ENCODE measurements at regions not wholly inside any gene's neighbourhood (a gene's known extent, or its start where the extent isn't known, plus 50 kb on each side); places are given as distances from the start of the nearest gene placed in this dataset.

GRCh38 chr11:71383461-71383860 is 64.7 kb downstream of the DHCR7 start:
- Histone ChIP-seq H3K4me3 (ENCODE audit: low read length in 2 of 2) (no peak overlapping the region), H3K27ac (ENCODE audit: low read depth in 1 of 2, low read length in 1 of 2) (no peak overlapping the region), H3K27me3 (ENCODE audit: control insufficient read depth in 2 of 2, insufficient read depth in 1 of 2, low read length in 1 of 2) (no peaks in the 10 kb centered on the region), H3K4me1 (ENCODE audit: control insufficient read depth in 2 of 2, insufficient read depth in 2 of 2, low read length in 2 of 2) (no peaks in the 10 kb centered on the region), H3K9me3 (ENCODE audit: control insufficient read depth in 2 of 2, insufficient read depth in 1 of 2, low read length in 1 of 2) (peaks cover 0 to 1% of the 10 kb centered on the region in 2 donors), H3K36me3 (ENCODE audit: control insufficient read depth in 2 of 2, insufficient read depth in 2 of 2, low read length in 1 of 2) (no peaks in the 10 kb centered on the region)
- no peak for DNase-seq (ENCODE audit: low read depth in 6 of 9, low spot score in 9 of 9)
- 75% methylated on average over 1 of the region's 1 CpG for WGBS

- no peak for DNase-seq (ENCODE audit: low read depth in 6 of 9, low spot score in 9 of 9)
- Histone ChIP-seq H3K4me3 (ENCODE audit: low read length in 2 of 2) (no peak overlapping the region), H3K27ac (ENCODE audit: low read depth in 1 of 2, low read length in 1 of 2) (no peak overlapping the region), H3K4me1 (ENCODE audit: control insufficient read depth in 2 of 2, insufficient read depth in 2 of 2, low read length in 2 of 2) (no peaks in the 10 kb centered on the region), H3K27me3 (ENCODE audit: control insufficient read depth in 2 of 2, insufficient read depth in 1 of 2, low read length in 1 of 2) (no peaks in the 10 kb centered on the region), H3K9me3 (ENCODE audit: control insufficient read depth in 2 of 2, insufficient read depth in 1 of 2, low read length in 1 of 2) (no peaks in the 10 kb centered on the region), H3K36me3 (ENCODE audit: control insufficient read depth in 2 of 2, insufficient read depth in 2 of 2, low read length in 1 of 2) (no peaks in the 10 kb centered on the region)
- 83% methylated on average over 5 of the region's 5 CpGs for WGBS
Measured at GRCh38 chr11:71381781-71382505, 66.2 kb downstream of the DHCR7 start.

GRCh38 chr11:71379701-71380100 is 68.5 kb downstream of the DHCR7 start:
- H3K36me3 ChIP-seq (ENCODE audit: control insufficient read depth in 2 of 2, insufficient read depth in 2 of 2, low read length in 1 of 2): no peaks in the 10 kb centered on the region
- 77% methylated on average over 2 of the region's 2 CpGs for WGBS
- no peak overlapping the region for H3K4me3 ChIP-seq (ENCODE audit: low read length in 2 of 2)
- DNase-seq (ENCODE audit: low read depth in 6 of 9, low spot score in 9 of 9): no peak
- no peaks in the 10 kb centered on the region for H3K27me3 ChIP-seq (ENCODE audit: control insufficient read depth in 2 of 2, insufficient read depth in 1 of 2, low read length in 1 of 2)
- H3K27ac ChIP-seq (ENCODE audit: low read depth in 1 of 2, low read length in 1 of 2): no peak overlapping the region
- no peaks in the 10 kb centered on the region for H3K4me1 ChIP-seq (ENCODE audit: control insufficient read depth in 2 of 2, insufficient read depth in 2 of 2, low read length in 2 of 2)
- no peaks in the 10 kb centered on the region for H3K9me3 ChIP-seq (ENCODE audit: control insufficient read depth in 2 of 2, insufficient read depth in 1 of 2, low read length in 1 of 2)

GRCh38 chr11:71373791-71374454 is 74.3 kb downstream of the DHCR7 start:
- Histone ChIP-seq H3K4me1 (ENCODE audit: control insufficient read depth in 2 of 2, insufficient read depth in 2 of 2, low read length in 2 of 2) (no peaks in the 10 kb centered on the region), H3K4me3 (ENCODE audit: low read length in 2 of 2) (no peak overlapping the region), H3K36me3 (ENCODE audit: control insufficient read depth in 2 of 2, insufficient read depth in 2 of 2, low read length in 1 of 2) (no peaks in the 10 kb centered on the region), H3K27me3 (ENCODE audit: control insufficient read depth in 2 of 2, insufficient read depth in 1 of 2, low read length in 1 of 2) (no peaks in the 10 kb centered on the region), H3K9me3 (ENCODE audit: control insufficient read depth in 2 of 2, insufficient read depth in 1 of 2, low read length in 1 of 2) (no peaks in the 10 kb centered on the region), H3K27ac (ENCODE audit: low read depth in 1 of 2, low read length in 1 of 2) (no peak overlapping the region)
- no peak for DNase-seq (ENCODE audit: low read depth in 6 of 9, low spot score in 9 of 9)
- WGBS: 34% methylated on average over 7 of the region's 7 CpGs

- WGBS: 92% methylated on average over 9 of the region's 9 CpGs
- H3K9me3 ChIP-seq (ENCODE audit: control insufficient read depth in 2 of 2, insufficient read depth in 1 of 2, low read length in 1 of 2): no peaks in the 10 kb centered on the region
- H3K27ac ChIP-seq (ENCODE audit: low read depth in 1 of 2, low read length in 1 of 2): no peak overlapping the region
- H3K4me1 ChIP-seq (ENCODE audit: control insufficient read depth in 2 of 2, insufficient read depth in 2 of 2, low read length in 2 of 2): no peaks in the 10 kb centered on the region
- H3K27me3 ChIP-seq (ENCODE audit: control insufficient read depth in 2 of 2, insufficient read depth in 1 of 2, low read length in 1 of 2): no peaks in the 10 kb centered on the region
- H3K36me3 ChIP-seq (ENCODE audit: control insufficient read depth in 2 of 2, insufficient read depth in 2 of 2, low read length in 1 of 2): no peaks in the 10 kb centered on the region
- H3K4me3 ChIP-seq (ENCODE audit: low read length in 2 of 2): no peak overlapping the region
- no peak for DNase-seq (ENCODE audit: low read depth in 6 of 9, low spot score in 9 of 9)
Measured at GRCh38 chr11:71372693-71373657, 75.2 kb downstream of the DHCR7 start.

GRCh38 chr11:71371674-71372069 is 76.5 kb downstream of the DHCR7 start:
- H3K4me1 ChIP-seq (ENCODE audit: control insufficient read depth in 2 of 2, insufficient read depth in 2 of 2, low read length in 2 of 2): no peaks in the 10 kb centered on the region
- H3K4me3 ChIP-seq (ENCODE audit: low read length in 2 of 2): no peak overlapping the region
- no peaks in the 10 kb centered on the region for H3K36me3 ChIP-seq (ENCODE audit: control insufficient read depth in 2 of 2, insufficient read depth in 2 of 2, low read length in 1 of 2)
- H3K27ac ChIP-seq (ENCODE audit: low read depth in 1 of 2, low read length in 1 of 2): no peak overlapping the region
- 95% methylated on average over 2 of the region's 2 CpGs for WGBS
- H3K9me3 ChIP-seq (ENCODE audit: control insufficient read depth in 2 of 2, insufficient read depth in 1 of 2, low read length in 1 of 2): no peaks in the 10 kb centered on the region
- no peaks in the 10 kb centered on the region for H3K27me3 ChIP-seq (ENCODE audit: control insufficient read depth in 2 of 2, insufficient read depth in 1 of 2, low read length in 1 of 2)
- DNase-seq (ENCODE audit: low read depth in 6 of 9, low spot score in 9 of 9): no peak

GRCh38 chr11:71370895-71371673 is 77.1 kb downstream of the DHCR7 start:
- H3K27ac ChIP-seq (ENCODE audit: low read depth in 1 of 2, low read length in 1 of 2): no peak overlapping the region
- H3K9me3 ChIP-seq (ENCODE audit: control insufficient read depth in 2 of 2, insufficient read depth in 1 of 2, low read length in 1 of 2): no peaks in the 10 kb centered on the region
- no peaks in the 10 kb centered on the region for H3K36me3 ChIP-seq (ENCODE audit: control insufficient read depth in 2 of 2, insufficient read depth in 2 of 2, low read length in 1 of 2)
- 89% methylated on average over 21 of the region's 21 CpGs for WGBS
- H3K27me3 ChIP-seq (ENCODE audit: control insufficient read depth in 2 of 2, insufficient read depth in 1 of 2, low read length in 1 of 2): no peaks in the 10 kb centered on the region
- H3K4me3 ChIP-seq (ENCODE audit: low read length in 2 of 2): no peak overlapping the region
- DNase-seq (ENCODE audit: low read depth in 6 of 9, low spot score in 9 of 9): no peak
- H3K4me1 ChIP-seq (ENCODE audit: control insufficient read depth in 2 of 2, insufficient read depth in 2 of 2, low read length in 2 of 2): no peaks in the 10 kb centered on the region

- Histone ChIP-seq H3K4me3 (ENCODE audit: low read length in 2 of 2) (no peak overlapping the region), H3K27me3 (ENCODE audit: control insufficient read depth in 2 of 2, insufficient read depth in 1 of 2, low read length in 1 of 2) (no peaks in the 10 kb centered on the region), H3K4me1 (ENCODE audit: control insufficient read depth in 2 of 2, insufficient read depth in 2 of 2, low read length in 2 of 2) (no peaks in the 10 kb centered on the region), H3K27ac (ENCODE audit: low read depth in 1 of 2, low read length in 1 of 2) (no peak overlapping the region), H3K9me3 (ENCODE audit: control insufficient read depth in 2 of 2, insufficient read depth in 1 of 2, low read length in 1 of 2) (no peaks in the 10 kb centered on the region), H3K36me3 (ENCODE audit: control insufficient read depth in 2 of 2, insufficient read depth in 2 of 2, low read length in 1 of 2) (no peaks in the 10 kb centered on the region)
- 91% methylated on average over 6 of the region's 6 CpGs for WGBS
- no peak for DNase-seq (ENCODE audit: low read depth in 6 of 9, low spot score in 9 of 9)
Measured at GRCh38 chr11:71370020-71370747, 78.0 kb downstream of the DHCR7 start.
